ENCODE measurements at regions not wholly inside any gene's neighbourhood (a gene's known extent, or its start where the extent isn't known, plus 50 kb on each side); places are given as distances from the start of the nearest gene placed in this dataset.

GRCh38 chr9:11632691-11633090, 1019.9 kb upstream of the PTPRD start:
- TF ChIP-seq, protein P1, sequence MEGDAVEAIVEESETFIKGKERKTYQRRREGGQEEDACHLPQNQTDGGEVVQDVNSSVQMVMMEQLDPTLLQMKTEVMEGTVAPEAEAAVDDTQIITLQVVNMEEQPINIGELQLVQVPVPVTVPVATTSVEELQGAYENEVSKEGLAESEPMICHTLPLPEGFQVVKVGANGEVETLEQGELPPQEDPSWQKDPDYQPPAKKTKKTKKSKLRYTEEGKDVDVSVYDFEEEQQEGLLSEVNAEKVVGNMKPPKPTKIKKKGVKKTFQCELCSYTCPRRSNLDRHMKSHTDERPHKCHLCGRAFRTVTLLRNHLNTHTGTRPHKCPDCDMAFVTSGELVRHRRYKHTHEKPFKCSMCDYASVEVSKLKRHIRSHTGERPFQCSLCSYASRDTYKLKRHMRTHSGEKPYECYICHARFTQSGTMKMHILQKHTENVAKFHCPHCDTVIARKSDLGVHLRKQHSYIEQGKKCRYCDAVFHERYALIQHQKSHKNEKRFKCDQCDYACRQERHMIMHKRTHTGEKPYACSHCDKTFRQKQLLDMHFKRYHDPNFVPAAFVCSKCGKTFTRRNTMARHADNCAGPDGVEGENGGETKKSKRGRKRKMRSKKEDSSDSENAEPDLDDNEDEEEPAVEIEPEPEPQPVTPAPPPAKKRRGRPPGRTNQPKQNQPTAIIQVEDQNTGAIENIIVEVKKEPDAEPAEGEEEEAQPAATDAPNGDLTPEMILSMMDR (IDR thresholded peaks at IDR 0.05; ENCODE audit: borderline replicate concordance, extremely low read depth, low read length, poor library complexity, severe bottlenecking) = no peak
- TF ChIP-seq EZH2 (IDR thresholded peaks at IDR 0.05; ENCODE audit: borderline replicate concordance, low read depth, low read length, severe bottlenecking) = no peak
